ENCODE measurements at regions not wholly inside any gene's neighbourhood (a gene's known extent, or its start where the extent isn't known, plus 50 kb on each side); places are given as distances from the start of the nearest gene placed in this dataset.

DNA sequence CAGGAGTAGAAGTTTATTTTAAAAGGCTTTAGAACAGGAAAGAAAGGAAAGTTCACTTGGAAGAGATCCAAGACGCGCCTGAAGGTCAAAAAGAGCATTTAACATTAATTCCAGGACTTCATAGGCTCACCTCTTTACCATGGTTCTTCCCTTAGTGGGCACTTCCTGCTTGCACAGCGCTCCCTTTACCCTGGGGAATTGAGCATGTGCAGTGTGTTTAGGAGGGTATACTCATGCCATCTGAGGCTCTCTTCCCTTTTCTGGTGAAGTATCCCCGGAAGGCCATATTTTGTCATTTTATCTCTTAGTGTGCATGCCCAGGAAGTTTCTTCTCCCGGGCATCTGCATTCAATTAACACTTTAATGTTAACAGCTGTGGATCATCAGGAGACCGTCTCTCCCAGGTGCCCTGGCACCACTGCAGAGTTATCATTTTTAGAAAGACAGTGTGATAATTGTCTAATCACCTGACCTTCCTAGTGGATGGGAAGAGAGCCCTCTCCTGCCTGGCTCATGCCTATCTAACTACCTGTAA, 66.1 kb upstream of the ABCC4 start:
- no peak for FAIRE-seq
- Histone ChIP-seq H3K36me3 (ENCODE audit: control insufficient read depth in 2 of 2, extremely low read depth in 1 of 2, insufficient read depth in 2 of 2, low read length in 2 of 2) (no peaks in the 10 kb centered on the region), H3K4me2 (ENCODE audit: insufficient read depth, low read length) (no peak overlapping the region), H3K4me1 (ENCODE audit: control insufficient read depth, extremely low read depth, insufficient read depth, low read length) (no peaks in the 10 kb centered on the region), H3K9me1 (replicated peaks; ENCODE audit: control insufficient read depth, extremely low read depth, insufficient read depth, low read length) (no peaks in the 10 kb centered on the region), H3K27me3 (ENCODE audit: control insufficient read depth in 2 of 2, insufficient read depth in 2 of 2, low read length in 2 of 2) (peaks cover 0 to 1% of the 10 kb centered on the region in 2 experiments), H4K20me1 (replicated peaks; ENCODE audit: control insufficient read depth, extremely low read depth, insufficient read depth, low read length) (no peaks in the 10 kb centered on the region), H3K9me3 (replicated peaks; ENCODE audit: control insufficient read depth, insufficient read depth, low read length) (no peaks in the 10 kb centered on the region), H2AFZ (ENCODE audit: low read depth, low read length) (no peak overlapping the region), H3K79me2 (ENCODE audit: control insufficient read depth, insufficient read depth, low read length) (no peaks in the 10 kb centered on the region), H3K4me3 (replicated peaks in 1 of 3; ENCODE audit: insufficient read depth in 1 of 3, low read depth in 1 of 3, low read length in 3 of 3) (no peak overlapping the region), H3K27ac (ENCODE audit: insufficient read depth, low read depth, low read length) (no peak overlapping the region), H3K9ac (replicated peaks; ENCODE audit: extremely low read depth, insufficient read depth, low read length) (no peak overlapping the region)
- TF ChIP-seq FOS (IDR thresholded peaks at IDR 0.05; ENCODE audit: borderline replicate concordance, insufficient read depth, low read length) (no peak), EZH2 (IDR thresholded peaks at IDR 0.05; ENCODE audit: borderline replicate concordance, low read depth, low read length, severe bottlenecking) (no peak), POLR2A (IDR thresholded peaks at IDR 0.05; ENCODE audit: low read depth, low read length) (no peak), POLR2AphosphoS5 (IDR thresholded peaks at IDR 0.05; ENCODE audit: insufficient read depth, low read depth, low read length) (no peak), MYC (IDR thresholded peaks at IDR 0.05; ENCODE audit: low read depth, low read length) (no peak), JUN (IDR thresholded peaks at IDR 0.05; ENCODE audit: borderline replicate concordance, insufficient read depth, insufficient read length, low read depth) (no peak), GATA2 (IDR thresholded peaks at IDR 0.05; ENCODE audit: insufficient read depth, insufficient read length, low read depth, low read length) (no peak)
- TF ChIP-seq, protein P1, sequence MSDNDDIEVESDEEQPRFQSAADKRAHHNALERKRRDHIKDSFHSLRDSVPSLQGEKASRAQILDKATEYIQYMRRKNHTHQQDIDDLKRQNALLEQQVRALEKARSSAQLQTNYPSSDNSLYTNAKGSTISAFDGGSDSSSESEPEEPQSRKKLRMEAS (IDR thresholded peaks at IDR 0.05; ENCODE audit: insufficient read depth, insufficient read length) = no peak
- TF ChIP-seq, protein P2, sequence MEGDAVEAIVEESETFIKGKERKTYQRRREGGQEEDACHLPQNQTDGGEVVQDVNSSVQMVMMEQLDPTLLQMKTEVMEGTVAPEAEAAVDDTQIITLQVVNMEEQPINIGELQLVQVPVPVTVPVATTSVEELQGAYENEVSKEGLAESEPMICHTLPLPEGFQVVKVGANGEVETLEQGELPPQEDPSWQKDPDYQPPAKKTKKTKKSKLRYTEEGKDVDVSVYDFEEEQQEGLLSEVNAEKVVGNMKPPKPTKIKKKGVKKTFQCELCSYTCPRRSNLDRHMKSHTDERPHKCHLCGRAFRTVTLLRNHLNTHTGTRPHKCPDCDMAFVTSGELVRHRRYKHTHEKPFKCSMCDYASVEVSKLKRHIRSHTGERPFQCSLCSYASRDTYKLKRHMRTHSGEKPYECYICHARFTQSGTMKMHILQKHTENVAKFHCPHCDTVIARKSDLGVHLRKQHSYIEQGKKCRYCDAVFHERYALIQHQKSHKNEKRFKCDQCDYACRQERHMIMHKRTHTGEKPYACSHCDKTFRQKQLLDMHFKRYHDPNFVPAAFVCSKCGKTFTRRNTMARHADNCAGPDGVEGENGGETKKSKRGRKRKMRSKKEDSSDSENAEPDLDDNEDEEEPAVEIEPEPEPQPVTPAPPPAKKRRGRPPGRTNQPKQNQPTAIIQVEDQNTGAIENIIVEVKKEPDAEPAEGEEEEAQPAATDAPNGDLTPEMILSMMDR (IDR thresholded peaks at IDR 0.05; ENCODE audit: extremely low read depth in 1 of 2, insufficient read depth in 1 of 2, low read depth in 1 of 2, low read length in 2 of 2) = no peak
- POLR2A ChIA-PET = no interaction called here
- DNase-seq (ENCODE audit: low read depth, low spot score) = no peak
- CTCF ChIA-PET = no interaction called here
- intact Hi-C loops (cut with micrococcal nuclease) (no loop called here), dilution Hi-C loops (cut with MboI; ENCODE audit: extremely low pct_ligation_motif_present, low sequenced_read_pairs) (no loop called here)
- no TSS peak for BruUV-seq (replicated peaks)
